ENCODE measurements at regions not wholly inside any gene's neighbourhood (a gene's known extent, or its start where the extent isn't known, plus 50 kb on each side); places are given as distances from the start of the nearest gene placed in this dataset.
A peak's percentile ranks its signal among the peaks of the same experiment; 100 is the strongest.

- DNase-seq (no peak), FAIRE-seq (no peak), ATAC-seq (no peak)
- Histone ChIP-seq H3K27me3 (no peaks in the 10 kb centered on the region), H3K4me1 (no peaks in the 10 kb centered on the region), H3K4me3 (no peak overlapping the region), H3K36me3 (no peaks in the 10 kb centered on the region), H3K27ac (no peak overlapping the region), H3K9me3 (no peaks in the 10 kb centered on the region)
- no peak for TF ChIP-seq CTCF (IDR thresholded peaks at IDR 0.05)
- 61 to 72% methylated on average over 3 of the region's 3 CpGs for WGBS, 2 donors
- intact Hi-C loops (cut with DNase I), result no loop called here
These were observed 79.4 kb upstream of the DCN start for GRCh38 chr12:91261820-91262676.

GRCh38 chr12:91256411-91256810, 73.8 kb upstream of the DCN start:
- FAIRE-seq (no peak), ATAC-seq (no peak), DNase-seq (no peak)
- no peak for TF ChIP-seq CTCF (IDR thresholded peaks at IDR 0.05)
- no peaks in the 10 kb centered on the region for H3K4me1 ChIP-seq
- H3K36me3 ChIP-seq, result no peaks in the 10 kb centered on the region
- intact Hi-C loops (cut with DNase I), result no loop called here
- H3K9me3 ChIP-seq, result no peaks in the 10 kb centered on the region
- H3K27ac ChIP-seq, result no peak overlapping the region
- no peaks in the 10 kb centered on the region for H3K27me3 ChIP-seq
- no peak overlapping the region for H3K4me3 ChIP-seq
- WGBS, 2 donors, result 82 to 86% methylated on average over 5 of the region's 5 CpGs

- 57 to 72% methylated on average over 3 of the region's 3 CpGs for WGBS, 2 donors
- no peaks in the 10 kb centered on the region for H3K4me1 ChIP-seq
- no peaks in the 10 kb centered on the region for H3K36me3 ChIP-seq
- intact Hi-C loops (cut with DNase I), result no loop called here
- no peak overlapping the region for H3K4me3 ChIP-seq
- FAIRE-seq (no peak), ATAC-seq (no peak), DNase-seq (no peak)
- H3K27me3 ChIP-seq, result no peaks in the 10 kb centered on the region
- no peaks in the 10 kb centered on the region for H3K9me3 ChIP-seq
- H3K27ac ChIP-seq, result no peak overlapping the region
- TF ChIP-seq CTCF (IDR thresholded peaks at IDR 0.05), result no peak
These were observed 69.7 kb upstream of the DCN start for GRCh38 chr12:91252341-91252740.

- no peak overlapping the region for H3K27ac ChIP-seq
- intact Hi-C loops (cut with DNase I), result no loop called here
- ATAC-seq (peak in 2 of 4 donors; percentile 11 to 28), FAIRE-seq (no peak), DNase-seq (no peak)
- no peak for TF ChIP-seq CTCF (IDR thresholded peaks at IDR 0.05)
- no peaks in the 10 kb centered on the region for H3K9me3 ChIP-seq
- H3K4me3 ChIP-seq, result no peak overlapping the region
- no peaks in the 10 kb centered on the region for H3K4me1 ChIP-seq
- H3K36me3 ChIP-seq, result no peaks in the 10 kb centered on the region
- H3K27me3 ChIP-seq, result no peaks in the 10 kb centered on the region
- WGBS, 2 donors, result 72 to 79% methylated on average over 2 of the region's 2 CpGs
These were observed 67.7 kb upstream of the DCN start for GRCh38 chr12:91250273-91250665.

GRCh38 chr12:91249518-91250272, 67.1 kb upstream of the DCN start:
- no peaks in the 10 kb centered on the region for H3K9me3 ChIP-seq
- FAIRE-seq (no peak), DNase-seq (no peak), ATAC-seq (peak in 2 of 4 donors; percentile 20 to 34)
- WGBS, 2 donors, result 54 to 75% methylated on average over 1 of the region's 1 CpG
- TF ChIP-seq CTCF (IDR thresholded peaks at IDR 0.05), result no peak
- no peaks in the 10 kb centered on the region for H3K36me3 ChIP-seq
- intact Hi-C loops (cut with DNase I), result no loop called here
- H3K27me3 ChIP-seq, result no peaks in the 10 kb centered on the region
- no peak overlapping the region for H3K27ac ChIP-seq
- H3K4me1 ChIP-seq, result no peaks in the 10 kb centered on the region
- H3K4me3 ChIP-seq, result no peak overlapping the region

All from pancreas (tissue), 10 donors.